Type B pancreatic cell (in vitro differentiated cells): ENCODE measurements at regions not wholly inside any gene's neighbourhood (a gene's known extent, or its start where the extent isn't known, plus 50 kb on each side); places are given as distances from the start of the nearest gene placed in this dataset.

Source experiments
- DNase-seq: peaks from one replicate; pipeline ENCODE4 v3.0.0; 2021; ENCODE audit warnings: mixed read lengths; ENCODE audit not compliant: unreplicated experiment; ENCODE audit errors: extremely low spot score
- H3K27ac Mint-ChIP-seq: 2 replicates; pipeline ENCODE4 v1.8.0; 2021; ENCODE audit warnings: mild to moderate bottlenecking, mixed read lengths
- H3K27me3 Mint-ChIP-seq: 2 replicates; pipeline ENCODE4 v1.8.0; 2021; ENCODE audit warnings: mixed read lengths
- H3K36me3 Mint-ChIP-seq: 2 replicates; pipeline ENCODE4 v1.8.0; 2021; ENCODE audit warnings: mixed read lengths
- H3K4me1 Mint-ChIP-seq: one replicate; pipeline ENCODE4 v1.8.0; 2021; ENCODE audit warnings: mixed read lengths; ENCODE audit not compliant: unreplicated experiment
- H3K4me3 Mint-ChIP-seq: 2 replicates; pipeline ENCODE4 v1.8.0; 2021; ENCODE audit warnings: mild to moderate bottlenecking, mixed read lengths
- H3K9me3 Mint-ChIP-seq: 2 replicates; pipeline ENCODE4 v1.8.0; 2021; ENCODE audit warnings: mixed read lengths
- TF ChIP-seq, protein P1 (sequence below): fragments of 200-600 bp; sonication (generic); conservative IDR thresholded peaks from 2 replicates; pipeline ENCODE4 v1.5.0; 2021; ENCODE audit warnings: antibody characterized with exemption, mild to moderate bottlenecking

DNA sequence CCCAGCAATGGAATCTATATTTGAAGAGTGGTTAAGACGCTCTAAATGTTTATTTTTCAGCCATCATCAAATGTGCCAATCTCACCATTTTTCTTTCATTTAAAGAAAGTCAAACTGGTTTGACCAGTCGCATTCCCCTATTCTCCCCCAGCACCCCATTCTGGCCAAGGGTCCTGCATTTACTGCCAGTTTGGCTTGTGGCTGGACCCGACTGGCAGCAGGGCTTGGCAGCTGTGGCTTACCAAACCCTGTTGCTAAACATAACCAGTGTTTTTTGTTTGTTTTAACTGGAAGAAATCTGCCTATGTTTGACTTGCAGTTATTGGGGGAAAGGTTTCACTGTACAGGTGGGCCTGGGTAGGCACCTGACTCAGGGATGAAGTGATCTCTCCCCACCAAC, 116.3 kb downstream of the CYP26A1 start:
- Mint-ChIP-seq H3K27ac (no peak overlapping the region), H3K36me3 (no peaks in the 10 kb centered on the region), H3K4me1 (peaks cover 5% of the 10 kb centered on the region), H3K27me3 (peaks cover 22% of the 10 kb centered on the region), H3K4me3 (no peak overlapping the region), H3K9me3 (no peaks in the 10 kb centered on the region)
- TF ChIP-seq, protein P1, sequence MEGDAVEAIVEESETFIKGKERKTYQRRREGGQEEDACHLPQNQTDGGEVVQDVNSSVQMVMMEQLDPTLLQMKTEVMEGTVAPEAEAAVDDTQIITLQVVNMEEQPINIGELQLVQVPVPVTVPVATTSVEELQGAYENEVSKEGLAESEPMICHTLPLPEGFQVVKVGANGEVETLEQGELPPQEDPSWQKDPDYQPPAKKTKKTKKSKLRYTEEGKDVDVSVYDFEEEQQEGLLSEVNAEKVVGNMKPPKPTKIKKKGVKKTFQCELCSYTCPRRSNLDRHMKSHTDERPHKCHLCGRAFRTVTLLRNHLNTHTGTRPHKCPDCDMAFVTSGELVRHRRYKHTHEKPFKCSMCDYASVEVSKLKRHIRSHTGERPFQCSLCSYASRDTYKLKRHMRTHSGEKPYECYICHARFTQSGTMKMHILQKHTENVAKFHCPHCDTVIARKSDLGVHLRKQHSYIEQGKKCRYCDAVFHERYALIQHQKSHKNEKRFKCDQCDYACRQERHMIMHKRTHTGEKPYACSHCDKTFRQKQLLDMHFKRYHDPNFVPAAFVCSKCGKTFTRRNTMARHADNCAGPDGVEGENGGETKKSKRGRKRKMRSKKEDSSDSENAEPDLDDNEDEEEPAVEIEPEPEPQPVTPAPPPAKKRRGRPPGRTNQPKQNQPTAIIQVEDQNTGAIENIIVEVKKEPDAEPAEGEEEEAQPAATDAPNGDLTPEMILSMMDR, result no peak
- DNase-seq, result no peak

DNA sequence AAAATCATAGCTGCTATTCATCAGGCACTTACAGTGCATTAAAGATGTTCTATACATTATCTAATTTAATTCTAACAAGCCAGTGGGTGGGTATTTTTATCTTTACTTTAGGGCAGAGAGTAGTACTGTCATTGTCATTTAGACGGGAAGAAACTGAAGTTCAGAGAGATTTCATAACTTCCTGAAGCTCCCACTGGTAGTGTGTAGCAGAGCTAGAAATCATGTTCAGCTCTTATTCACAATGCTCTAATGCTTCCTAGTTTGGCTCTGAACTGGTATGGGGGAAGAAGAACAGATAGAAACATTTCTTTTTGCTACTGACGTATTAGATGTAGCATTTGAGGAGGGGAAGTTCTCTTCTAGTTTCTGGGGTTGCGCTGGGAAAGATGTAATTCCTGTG, 116.7 kb downstream of the CYP26A1 start:
- Mint-ChIP-seq H3K4me3 (no peak overlapping the region), H3K4me1 (peaks cover 5% of the 10 kb centered on the region), H3K27ac (no peak overlapping the region), H3K27me3 (peaks cover 21% of the 10 kb centered on the region), H3K36me3 (no peaks in the 10 kb centered on the region), H3K9me3 (no peaks in the 10 kb centered on the region)
- TF ChIP-seq, protein P1, result no peak
- no peak for DNase-seq

DNA sequence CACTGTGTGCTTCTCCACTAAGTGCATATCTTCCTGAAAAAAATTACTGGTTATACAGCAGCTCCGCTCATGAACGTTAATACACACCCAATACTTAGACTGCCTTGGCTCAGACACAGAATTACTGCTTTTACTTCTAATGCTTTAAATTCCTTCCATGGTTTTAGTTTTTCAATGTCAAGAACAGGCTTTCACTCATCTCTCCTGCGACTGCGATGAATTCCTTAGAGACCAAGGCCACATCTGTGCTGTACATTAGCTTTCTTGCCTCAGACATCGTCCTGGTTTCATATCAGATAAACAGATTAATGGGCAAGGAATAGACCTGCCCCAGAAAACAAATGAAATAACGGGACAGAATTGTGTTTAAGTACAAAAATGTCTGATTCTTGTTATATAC, 120.2 kb downstream of the CYP26A1 start:
- TF ChIP-seq, protein P1, result no peak
- Mint-ChIP-seq H3K36me3 (no peaks in the 10 kb centered on the region), H3K4me3 (no peak overlapping the region), H3K27me3 (peaks cover 23% of the 10 kb centered on the region), H3K27ac (no peak overlapping the region), H3K9me3 (no peaks in the 10 kb centered on the region), H3K4me1 (peaks cover 8% of the 10 kb centered on the region)
- DNase-seq, result no peak

DNA sequence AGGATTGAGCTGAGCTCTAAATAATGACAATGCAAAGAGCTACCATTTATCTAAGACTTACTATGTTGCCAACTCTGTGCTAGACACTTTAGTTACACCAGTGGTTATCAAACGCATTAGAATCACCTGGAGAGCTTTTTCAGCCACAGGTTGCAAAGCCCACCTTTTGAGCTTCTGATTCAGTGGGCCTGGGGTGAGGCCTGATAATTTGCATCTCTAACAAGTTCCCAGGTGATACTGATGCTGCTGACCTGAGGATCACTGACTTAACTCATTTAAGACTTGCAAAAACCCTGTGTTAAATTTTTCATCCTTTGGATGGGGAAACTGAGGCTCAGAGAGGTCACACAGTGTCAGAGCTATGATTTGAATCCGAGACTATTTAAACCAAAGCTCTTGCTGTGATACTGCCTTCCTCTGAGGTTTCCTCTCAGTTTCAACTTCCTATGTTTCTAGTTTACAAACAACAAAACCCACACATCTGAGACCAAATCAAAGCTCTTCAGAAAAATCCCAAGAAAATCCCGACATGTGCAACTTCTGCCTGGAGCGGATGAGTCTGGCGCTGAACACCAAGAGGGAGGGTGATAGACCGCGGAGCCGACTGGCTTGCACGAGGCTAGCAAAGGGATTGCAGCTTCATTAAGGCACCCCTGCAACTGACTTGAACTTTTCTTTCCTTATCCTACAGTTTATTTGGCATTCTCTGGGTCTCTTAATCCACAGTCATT, 124.9 kb downstream of the CYP26A1 start:
- DNase-seq, result no peak
- Mint-ChIP-seq H3K27me3 (peaks cover 15% of the 10 kb centered on the region), H3K9me3 (no peaks in the 10 kb centered on the region), H3K27ac (no peak overlapping the region), H3K36me3 (no peaks in the 10 kb centered on the region), H3K4me1 (peaks cover 21% of the 10 kb centered on the region), H3K4me3 (peak overlapping the region; percentile 62)
- TF ChIP-seq, protein P1, result no peak

DNA sequence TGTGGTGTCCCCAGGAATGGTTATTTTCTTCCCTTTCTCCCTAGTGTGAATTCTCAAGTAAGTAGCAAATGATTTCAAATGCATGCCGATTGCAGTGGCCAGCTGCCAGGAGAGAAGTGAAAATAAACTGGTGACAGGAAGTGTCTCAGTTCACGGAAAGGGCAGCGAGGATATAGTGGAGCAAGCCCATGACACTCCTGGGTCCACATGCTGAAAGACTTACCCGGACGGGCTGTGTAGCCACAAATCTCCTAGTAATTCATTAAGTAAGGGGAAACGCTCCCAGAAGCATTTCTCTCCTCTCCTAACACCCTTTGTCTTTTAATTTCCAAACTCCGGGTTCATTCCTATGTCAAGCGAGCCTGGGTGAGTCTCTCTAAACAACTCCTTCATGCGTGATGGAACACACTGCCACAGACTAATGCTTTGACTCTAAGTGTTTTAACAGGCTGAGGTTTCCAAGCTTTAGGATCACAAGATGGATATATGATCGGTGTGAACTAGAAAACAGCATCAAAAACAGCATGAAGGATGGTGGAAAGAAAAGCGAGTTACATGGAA, 125.6 kb downstream of the CYP26A1 start:
- peaks cover 10% of the 10 kb centered on the region for H3K27me3 Mint-ChIP-seq
- TF ChIP-seq, protein P1, result no peak
- H3K27ac Mint-ChIP-seq, result no peak overlapping the region
- DNase-seq, result no peak
- H3K4me1 Mint-ChIP-seq, result peaks cover 21% of the 10 kb centered on the region
- H3K36me3 Mint-ChIP-seq, result no peaks in the 10 kb centered on the region
- H3K9me3 Mint-ChIP-seq, result no peaks in the 10 kb centered on the region
- H3K4me3 Mint-ChIP-seq, result peak overlapping the region; percentile 62
